ENCODE measurements at regions not wholly inside any gene's neighbourhood (a gene's known extent, or its start where the extent isn't known, plus 50 kb on each side); places are given as distances from the start of the nearest gene placed in this dataset.

DNA sequence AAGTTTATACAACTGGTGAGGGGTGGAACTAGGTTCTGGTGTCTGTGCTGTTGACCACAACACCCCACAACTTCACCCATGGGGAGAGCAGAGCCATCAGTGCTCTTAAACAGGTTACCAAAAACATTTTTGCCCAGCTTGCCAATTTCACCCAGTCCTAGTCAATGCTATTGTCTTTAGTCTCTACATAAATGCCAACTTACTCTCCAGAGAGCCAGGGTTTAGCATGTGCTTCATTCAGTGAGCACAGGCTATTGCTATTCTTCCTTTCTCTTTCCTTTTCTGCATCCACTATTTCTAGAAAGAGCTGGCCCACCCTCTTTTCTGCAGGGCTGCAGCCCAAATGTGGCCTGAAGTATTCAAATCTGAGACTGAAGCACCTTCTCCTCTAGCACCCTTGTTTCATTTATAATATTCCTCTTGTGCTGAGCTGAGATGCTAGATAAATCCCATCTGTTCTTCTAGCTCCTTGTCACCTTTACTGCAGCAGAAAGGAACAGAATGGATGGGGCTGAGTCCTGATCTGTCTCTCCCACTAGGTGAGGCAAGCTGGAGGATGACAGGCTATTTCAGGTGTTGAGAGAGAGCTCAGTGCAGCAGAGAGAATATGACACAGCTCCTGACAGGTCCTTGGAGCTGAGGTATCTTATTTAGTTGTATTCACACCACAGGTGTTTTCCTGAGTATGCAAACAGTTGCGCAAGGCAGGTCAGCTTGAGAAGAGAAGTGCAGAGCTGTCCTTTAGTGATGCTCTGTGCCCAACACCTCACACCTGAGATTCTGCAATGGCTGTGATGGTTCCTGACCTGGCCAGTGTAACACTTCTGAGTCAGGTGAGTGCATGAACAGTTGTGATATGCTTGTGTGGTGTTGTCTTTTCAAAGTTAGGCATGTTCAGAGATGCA is 819.2 kb downstream of the CCSER2 start:
- H3K4me3 Mint-ChIP-seq, result no peak overlapping the region
- no peak for ATAC-seq
- H3K9me3 Mint-ChIP-seq, result peaks cover 7% of the 10 kb centered on the region
- no peak for DNase-seq (ENCODE audit: low spot score in 2 of 2)
- H3K36me3 Mint-ChIP-seq, result no peaks in the 10 kb centered on the region
- no peaks in the 10 kb centered on the region for H3K4me1 Mint-ChIP-seq
- H3K27ac Mint-ChIP-seq, result no peak overlapping the region

DNA sequence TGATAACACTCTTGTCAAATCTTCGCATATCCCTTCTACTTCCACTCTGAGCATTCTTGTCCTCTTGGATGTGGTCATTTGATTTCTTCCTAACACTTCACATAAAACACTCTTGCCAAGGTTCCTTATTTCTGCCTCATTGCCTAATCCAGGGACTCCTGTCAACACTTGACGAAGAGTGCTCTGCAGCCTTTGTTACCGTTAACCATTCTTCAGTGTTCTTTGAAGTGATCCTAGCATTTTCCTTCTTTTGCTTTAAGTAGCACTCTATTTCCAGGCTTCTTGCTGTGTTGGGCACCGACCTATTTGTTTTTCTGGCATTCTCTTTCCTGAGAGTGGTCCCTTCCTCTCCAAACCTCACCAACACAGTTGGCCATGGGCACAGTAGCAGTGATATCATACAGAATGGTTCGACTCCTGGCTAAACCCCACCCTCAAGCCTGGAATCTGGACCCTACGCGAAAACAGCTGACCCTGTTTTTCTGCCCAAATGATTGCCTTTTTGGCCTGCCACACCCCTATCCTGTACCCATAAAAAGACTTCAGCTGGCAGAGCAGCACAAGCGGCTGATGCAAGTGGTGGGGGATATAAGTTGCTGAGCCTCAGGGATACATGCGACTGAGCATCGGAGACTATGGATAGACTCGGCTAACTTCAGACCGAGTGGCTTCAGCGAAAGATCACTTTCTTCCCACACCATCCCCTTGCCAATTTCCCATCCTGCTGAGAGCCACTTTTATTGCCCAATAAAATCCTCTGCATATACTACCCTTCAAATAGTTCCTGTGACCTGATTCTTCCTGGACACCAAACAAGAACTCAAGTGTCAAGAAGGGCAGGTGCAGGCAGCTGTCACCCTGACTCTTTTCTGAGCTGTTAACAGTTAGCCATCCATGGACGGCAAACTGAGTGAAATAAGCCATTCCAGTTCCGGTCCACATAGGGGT is 820.6 kb downstream of the CCSER2 start:
- DNase-seq (ENCODE audit: low spot score in 2 of 2) (no peak), ATAC-seq (peak; percentile 8)
- Mint-ChIP-seq H3K9me3 (peaks cover 7% of the 10 kb centered on the region), H3K36me3 (no peaks in the 10 kb centered on the region), H3K27ac (no peak overlapping the region), H3K4me3 (no peak overlapping the region), H3K4me1 (no peaks in the 10 kb centered on the region)

DNA sequence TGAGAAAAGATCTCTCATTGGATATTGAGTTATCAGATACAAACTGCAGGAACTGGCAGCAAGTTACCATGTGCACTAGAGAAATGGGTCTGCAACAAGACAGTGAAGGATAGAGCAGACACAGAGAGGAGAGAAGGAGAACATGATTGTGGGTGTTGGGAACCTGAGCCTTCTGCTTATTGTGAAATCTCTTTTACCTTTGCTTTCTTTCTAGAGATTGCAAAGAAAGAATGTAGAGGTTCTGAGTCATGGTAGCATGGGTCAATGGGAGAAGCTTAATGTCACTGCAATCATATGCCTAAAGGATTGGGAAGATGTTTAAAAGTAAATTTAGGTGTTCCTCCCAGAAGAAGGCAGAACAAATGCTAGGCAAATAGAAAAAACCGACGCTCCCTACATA is 821.4 kb downstream of the CCSER2 start:
- no peak for DNase-seq (ENCODE audit: low spot score in 2 of 2)
- H3K27ac Mint-ChIP-seq, result no peak overlapping the region
- no peaks in the 10 kb centered on the region for H3K4me1 Mint-ChIP-seq
- H3K36me3 Mint-ChIP-seq, result no peaks in the 10 kb centered on the region
- H3K4me3 Mint-ChIP-seq, result no peak overlapping the region
- no peak for ATAC-seq
- peaks cover 7% of the 10 kb centered on the region for H3K9me3 Mint-ChIP-seq

GRCh38 chr10:85151506-85151905 is 823.1 kb downstream of the CCSER2 start:
- ATAC-seq (no peak), DNase-seq (ENCODE audit: low spot score in 2 of 2) (no peak)
- H3K36me3 Mint-ChIP-seq, result no peaks in the 10 kb centered on the region
- no peaks in the 10 kb centered on the region for H3K4me1 Mint-ChIP-seq
- H3K9me3 Mint-ChIP-seq, result peaks cover 3% of the 10 kb centered on the region
- no peak overlapping the region for H3K27ac Mint-ChIP-seq
- no peak overlapping the region for H3K4me3 Mint-ChIP-seq

GRCh38 chr10:85152496-85152895 is 824.1 kb downstream of the CCSER2 start:
- ATAC-seq (no peak), DNase-seq (ENCODE audit: low spot score in 2 of 2) (no peak)
- no peak overlapping the region for H3K4me3 Mint-ChIP-seq
- peaks cover 3% of the 10 kb centered on the region for H3K9me3 Mint-ChIP-seq
- no peaks in the 10 kb centered on the region for H3K4me1 Mint-ChIP-seq
- H3K27ac Mint-ChIP-seq, result no peak overlapping the region
- H3K36me3 Mint-ChIP-seq, result no peaks in the 10 kb centered on the region

- Mint-ChIP-seq H3K4me1 (no peaks in the 10 kb centered on the region), H3K36me3 (no peaks in the 10 kb centered on the region), H3K4me3 (no peak overlapping the region), H3K27ac (no peak overlapping the region), H3K9me3 (peaks cover 3% of the 10 kb centered on the region)
- ATAC-seq, result no peak
- DNase-seq (ENCODE audit: low spot score in 2 of 2), result no peak
Observed at GRCh38 chr10:85152911-85153310, 824.5 kb downstream of the CCSER2 start.

GRCh38 chr10:85157206-85157605 is 828.8 kb downstream of the CCSER2 start:
- Mint-ChIP-seq H3K4me1 (no peaks in the 10 kb centered on the region), H3K27ac (no peak overlapping the region), H3K36me3 (no peaks in the 10 kb centered on the region), H3K9me3 (no peaks in the 10 kb centered on the region), H3K4me3 (no peak overlapping the region)
- DNase-seq (ENCODE audit: low spot score in 2 of 2) (no peak), ATAC-seq (no peak)

- H3K36me3 Mint-ChIP-seq, result no peaks in the 10 kb centered on the region
- no peaks in the 10 kb centered on the region for H3K9me3 Mint-ChIP-seq
- no peak overlapping the region for H3K4me3 Mint-ChIP-seq
- H3K27ac Mint-ChIP-seq, result no peak overlapping the region
- no peaks in the 10 kb centered on the region for H3K4me1 Mint-ChIP-seq
- ATAC-seq (no peak), DNase-seq (ENCODE audit: low spot score in 2 of 2) (no peak)
Observed at GRCh38 chr10:85168243-85168642, 839.9 kb downstream of the CCSER2 start.

DNA sequence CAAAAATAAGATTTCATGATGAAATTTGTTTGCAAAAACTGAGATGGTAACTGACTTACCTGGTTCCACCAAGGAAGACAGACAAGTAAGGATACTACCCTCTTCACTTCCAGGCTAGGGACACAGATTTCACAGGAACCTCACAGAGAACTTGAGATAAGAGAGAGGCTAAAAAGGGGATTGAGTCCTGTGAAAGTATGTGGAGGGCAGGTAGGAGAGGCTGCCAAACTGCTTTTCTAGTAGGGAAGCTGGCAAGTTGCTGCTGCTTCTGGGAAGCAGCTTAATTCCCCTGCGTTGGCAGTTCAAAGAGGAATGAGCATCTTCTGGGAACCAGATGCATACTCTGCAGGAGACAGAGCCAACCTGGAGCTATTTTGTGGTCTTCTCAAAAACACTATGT is 841.6 kb downstream of the CCSER2 start:
- no peaks in the 10 kb centered on the region for H3K36me3 Mint-ChIP-seq
- H3K4me3 Mint-ChIP-seq, result no peak overlapping the region
- ATAC-seq, result no peak
- H3K27ac Mint-ChIP-seq, result no peak overlapping the region
- DNase-seq (ENCODE audit: low spot score in 2 of 2), result no peak
- H3K4me1 Mint-ChIP-seq, result no peaks in the 10 kb centered on the region
- no peaks in the 10 kb centered on the region for H3K9me3 Mint-ChIP-seq

DNA sequence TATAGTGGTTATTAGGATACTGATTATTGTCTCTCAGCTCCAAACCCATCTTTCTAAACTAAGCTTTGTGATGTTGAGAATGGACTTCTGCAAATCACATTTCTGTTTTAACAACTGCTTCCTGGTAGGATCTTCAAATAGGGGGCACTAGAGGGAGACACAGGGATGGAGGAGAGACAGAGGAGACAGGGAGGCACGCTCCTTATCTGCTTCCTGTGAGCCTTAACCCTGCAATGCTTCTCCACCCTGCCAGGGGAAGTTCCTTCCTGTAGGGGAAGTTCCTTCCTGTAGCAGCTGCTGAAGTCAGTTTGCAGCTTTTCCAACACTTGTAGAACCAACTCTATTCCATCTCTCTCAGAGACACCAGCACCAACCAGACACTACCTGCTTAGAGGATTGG is 847.2 kb downstream of the CCSER2 start:
- Mint-ChIP-seq H3K9me3 (peaks cover 5% of the 10 kb centered on the region), H3K4me3 (no peak overlapping the region), H3K36me3 (no peaks in the 10 kb centered on the region), H3K27ac (no peak overlapping the region), H3K4me1 (no peaks in the 10 kb centered on the region)
- ATAC-seq (no peak), DNase-seq (ENCODE audit: low spot score in 2 of 2) (no peak)

DNA sequence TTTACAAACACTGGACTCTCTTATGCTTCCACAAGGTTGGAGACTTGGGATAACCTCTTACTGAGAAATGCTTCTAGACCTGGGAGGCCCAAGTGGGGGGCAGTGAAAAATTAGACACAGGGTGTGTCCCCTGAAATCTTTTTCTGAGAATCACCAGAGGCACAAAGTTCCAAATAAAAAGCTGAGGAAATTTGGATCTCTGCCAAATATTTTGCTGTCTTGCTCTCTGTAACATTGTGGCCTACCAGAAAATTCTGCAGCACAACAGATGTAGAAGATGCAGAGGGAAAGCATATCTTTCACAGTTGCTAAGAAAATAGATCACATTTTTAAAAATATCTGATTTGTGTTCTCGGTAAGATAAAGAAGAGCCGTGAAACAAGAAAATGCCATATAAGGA is 849.4 kb downstream of the CCSER2 start:
- peaks cover 5% of the 10 kb centered on the region for H3K9me3 Mint-ChIP-seq
- H3K36me3 Mint-ChIP-seq, result no peaks in the 10 kb centered on the region
- no peak overlapping the region for H3K27ac Mint-ChIP-seq
- H3K4me1 Mint-ChIP-seq, result no peaks in the 10 kb centered on the region
- ATAC-seq (no peak), DNase-seq (ENCODE audit: low spot score in 2 of 2) (no peak)
- no peak overlapping the region for H3K4me3 Mint-ChIP-seq

DNA sequence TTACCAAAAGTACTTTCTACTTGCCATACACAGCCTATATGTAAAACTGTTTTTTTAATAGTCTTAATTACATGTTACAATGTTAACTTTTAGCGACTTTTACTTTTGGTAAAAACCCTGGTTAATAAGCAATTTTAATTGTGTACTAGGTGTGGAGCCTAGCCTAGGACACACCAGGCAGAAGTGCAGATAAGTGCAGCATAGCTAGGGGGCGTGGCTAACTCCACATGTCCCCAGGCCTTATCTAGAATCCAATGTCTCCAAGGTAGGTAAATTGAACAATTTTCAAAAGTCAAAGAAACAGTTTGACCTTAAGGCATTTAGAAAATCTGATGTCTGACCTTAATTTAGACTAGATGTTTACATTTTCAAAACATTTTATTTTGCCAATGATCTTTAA is 858.7 kb downstream of the CCSER2 start:
- ATAC-seq (no peak), DNase-seq (ENCODE audit: low spot score in 2 of 2) (no peak)
- no peaks in the 10 kb centered on the region for H3K4me1 Mint-ChIP-seq
- H3K27ac Mint-ChIP-seq, result no peak overlapping the region
- no peak overlapping the region for H3K4me3 Mint-ChIP-seq
- no peaks in the 10 kb centered on the region for H3K9me3 Mint-ChIP-seq
- H3K36me3 Mint-ChIP-seq, result no peaks in the 10 kb centered on the region

GRCh38 chr10:85188770-85189484 is 860.5 kb downstream of the CCSER2 start:
- no peak for DNase-seq (ENCODE audit: low spot score in 2 of 2)
- no peaks in the 10 kb centered on the region for H3K9me3 Mint-ChIP-seq
- H3K4me3 Mint-ChIP-seq, result no peak overlapping the region
- no peaks in the 10 kb centered on the region for H3K36me3 Mint-ChIP-seq
- no peaks in the 10 kb centered on the region for H3K4me1 Mint-ChIP-seq
- no peak overlapping the region for H3K27ac Mint-ChIP-seq
- ATAC-seq, result no peak

GRCh38 chr10:85193796-85194195 is 865.4 kb downstream of the CCSER2 start:
- no peak overlapping the region for H3K4me3 Mint-ChIP-seq
- no peaks in the 10 kb centered on the region for H3K4me1 Mint-ChIP-seq
- DNase-seq (ENCODE audit: low spot score in 2 of 2) (no peak), ATAC-seq (no peak)
- peaks cover 2% of the 10 kb centered on the region for H3K9me3 Mint-ChIP-seq
- no peak overlapping the region for H3K27ac Mint-ChIP-seq
- H3K36me3 Mint-ChIP-seq, result no peaks in the 10 kb centered on the region

- no peak overlapping the region for H3K27ac Mint-ChIP-seq
- DNase-seq (ENCODE audit: low spot score in 2 of 2) (no peak), ATAC-seq (no peak)
- no peak overlapping the region for H3K4me3 Mint-ChIP-seq
- H3K4me1 Mint-ChIP-seq, result no peaks in the 10 kb centered on the region
- no peaks in the 10 kb centered on the region for H3K36me3 Mint-ChIP-seq
- H3K9me3 Mint-ChIP-seq, result peaks cover 2% of the 10 kb centered on the region
Observed at GRCh38 chr10:85194706-85195105, 866.3 kb downstream of the CCSER2 start.
